ENCODE measurements at regions not wholly inside any gene's neighbourhood (a gene's known extent, or its start where the extent isn't known, plus 50 kb on each side); places are given as distances from the start of the nearest gene placed in this dataset.

DNA sequence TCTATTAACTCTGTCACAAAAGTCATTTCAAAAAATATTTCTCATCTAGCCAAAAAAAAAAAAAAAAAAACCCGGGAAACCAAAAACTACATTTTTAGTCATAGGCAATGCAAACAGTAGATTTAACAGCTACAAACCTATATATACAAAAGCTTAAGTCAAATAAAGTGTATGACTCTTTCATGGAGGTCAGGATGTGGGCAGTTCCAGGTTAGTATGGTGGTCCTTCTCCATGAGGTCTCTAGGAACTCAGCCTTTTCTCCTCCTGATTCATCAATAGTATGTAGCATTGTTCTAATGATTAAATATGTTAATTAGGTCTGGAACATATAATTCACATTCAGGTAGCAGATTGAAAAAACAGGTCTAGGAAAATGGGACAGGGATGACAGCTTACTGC lies 586.5 kb downstream of the SLC16A7 start:
- TF ChIP-seq EZH2phosphoT487 (IDR thresholded peaks at IDR 0.05) (no peak), EZH2 (IDR thresholded peaks at IDR 0.05) (no peak)
